Ramos (cell line): ENCODE measurements at regions not wholly inside any gene's neighbourhood (a gene's known extent, or its start where the extent isn't known, plus 50 kb on each side); places are given as distances from the start of the nearest gene placed in this dataset.
"Not testable (repeated sequence)": the region's sequence is repeated elsewhere in the genome, so short reads cannot be mapped to it uniquely, and the experiment has no call there.

ENCODE experiments used
- in situ Hi-C: fragments of 300-500 bp; cut with MboI; formaldehyde crosslinking; loops from one replicate; pipeline ENCODE4 v1.14.3; 2022; ENCODE audit warnings: low sequenced_read_pairs; ENCODE audit not compliant: unreplicated experiment

DNA sequence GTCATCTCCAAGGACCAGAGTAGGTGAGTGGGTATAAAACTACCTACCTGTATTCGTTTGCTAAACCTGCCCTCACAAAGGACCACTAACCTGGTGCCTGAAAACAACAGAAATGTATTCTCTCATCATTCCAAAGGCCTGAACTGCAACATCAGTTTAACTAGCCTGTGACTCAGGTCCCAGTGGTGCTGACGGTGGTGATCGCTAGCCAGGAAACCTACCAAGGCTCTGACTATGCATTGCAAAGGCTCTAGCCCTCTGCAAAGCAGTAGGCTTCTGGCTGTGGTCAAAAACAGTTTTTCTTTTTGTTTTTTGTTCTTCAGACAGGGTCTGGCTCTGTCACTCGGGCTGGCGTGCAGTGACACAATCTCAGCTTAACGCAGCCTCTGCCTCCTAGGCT lies 107.5 kb downstream of the NPTX2 start:
- in situ Hi-C loops, result no loop called here

DNA sequence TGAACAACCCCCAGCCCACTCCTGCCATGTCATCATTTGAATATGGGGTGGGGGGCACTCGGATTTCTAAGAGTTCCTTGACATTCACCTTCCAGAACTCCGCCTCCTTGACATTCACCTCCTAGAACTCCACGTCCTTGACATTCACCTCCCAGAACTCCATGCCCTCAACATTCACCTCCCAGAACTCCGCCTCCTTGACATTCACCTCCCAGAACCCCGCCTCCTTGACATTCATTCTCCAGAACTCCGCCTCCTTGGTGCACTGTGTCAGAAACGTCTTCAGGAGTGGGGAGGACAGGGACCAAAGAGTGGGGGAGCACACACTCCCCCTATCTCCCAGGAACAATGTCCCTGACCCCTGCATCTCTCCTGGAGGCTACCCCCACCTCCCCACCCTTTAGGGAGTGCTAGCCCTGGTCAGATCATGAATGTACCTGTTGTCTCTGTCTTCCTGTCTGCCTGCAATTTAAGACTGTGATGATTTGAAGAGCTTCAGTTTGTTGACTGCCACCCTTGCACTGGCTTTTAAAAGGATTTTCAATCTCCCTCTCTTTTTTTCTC lies 110.1 kb downstream of the NPTX2 start:
- in situ Hi-C loops, result no loop called here

DNA sequence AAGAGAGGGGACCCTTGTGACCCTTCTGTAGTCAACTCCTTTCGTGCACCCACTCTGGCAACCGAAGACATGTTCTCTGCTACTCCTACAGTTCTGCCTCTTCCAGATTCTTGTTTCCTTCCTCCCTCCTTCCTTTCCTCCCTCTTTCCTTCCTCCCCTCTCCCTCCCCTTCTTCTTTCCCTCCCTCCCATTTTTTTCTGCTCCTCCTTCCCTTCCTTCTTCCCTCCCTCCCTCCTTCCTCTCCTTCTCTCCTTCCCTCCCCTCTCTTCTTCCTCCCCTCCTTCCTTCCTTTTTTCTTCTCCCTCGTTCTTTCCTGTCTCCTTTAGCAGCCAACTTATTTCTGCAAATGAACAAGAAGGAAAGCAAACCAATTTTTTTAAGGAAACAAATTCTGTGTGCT lies 111.5 kb downstream of the NPTX2 start:
- in situ Hi-C loops, result no loop called here

GRCh38 chr7:98729121-98729520 lies 112.0 kb downstream of the NPTX2 start:
- in situ Hi-C loops, result no loop called here

GRCh38 chr7:98730326-98730725 lies 113.2 kb downstream of the NPTX2 start:
- in situ Hi-C loops, result no loop called here

- in situ Hi-C loops, result no loop called here
These were observed 114.6 kb downstream of the NPTX2 start for GRCh38 chr7:98731651-98732050.

DNA sequence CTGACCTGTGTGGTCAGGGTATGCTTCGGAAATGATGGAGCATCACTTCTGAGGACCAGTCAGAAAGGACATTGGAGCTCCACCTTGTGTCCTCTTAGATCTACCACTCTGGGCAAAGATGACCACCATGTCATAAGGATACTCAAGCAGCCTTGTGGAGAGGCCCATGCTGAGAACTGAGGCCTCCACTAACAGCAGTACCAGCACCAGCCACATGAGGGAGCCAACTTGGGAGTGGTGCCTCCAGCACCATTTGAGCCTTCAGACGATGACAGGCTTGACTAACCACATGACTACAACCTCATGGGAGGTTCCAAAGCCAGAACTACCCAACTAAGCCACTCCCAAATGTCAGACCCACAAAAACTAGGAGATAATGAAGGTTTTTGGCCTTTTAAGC lies 116.0 kb downstream of the NPTX2 start:
- in situ Hi-C loops, result no loop called here

DNA sequence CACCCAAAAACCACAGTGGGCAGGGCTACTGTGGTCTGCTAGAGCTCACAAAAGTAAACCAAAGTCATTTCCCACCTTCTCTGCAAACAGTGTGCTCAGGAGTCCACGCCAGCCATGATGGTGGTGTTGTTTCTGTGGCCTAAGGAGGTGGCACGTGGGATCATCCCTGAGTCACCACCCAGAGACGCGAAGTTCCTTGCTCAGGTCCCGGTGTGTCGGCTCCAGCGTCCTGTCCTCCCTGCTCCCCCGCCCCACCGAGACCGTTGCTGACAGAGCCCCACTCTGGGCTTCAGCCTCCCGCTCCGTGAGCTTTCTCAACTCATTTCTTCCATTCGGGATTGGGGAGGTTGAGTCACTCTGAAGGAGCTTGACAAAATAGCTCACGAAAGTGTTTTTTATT lies 118.7 kb downstream of the NPTX2 start:
- in situ Hi-C loops, result no loop called here

DNA sequence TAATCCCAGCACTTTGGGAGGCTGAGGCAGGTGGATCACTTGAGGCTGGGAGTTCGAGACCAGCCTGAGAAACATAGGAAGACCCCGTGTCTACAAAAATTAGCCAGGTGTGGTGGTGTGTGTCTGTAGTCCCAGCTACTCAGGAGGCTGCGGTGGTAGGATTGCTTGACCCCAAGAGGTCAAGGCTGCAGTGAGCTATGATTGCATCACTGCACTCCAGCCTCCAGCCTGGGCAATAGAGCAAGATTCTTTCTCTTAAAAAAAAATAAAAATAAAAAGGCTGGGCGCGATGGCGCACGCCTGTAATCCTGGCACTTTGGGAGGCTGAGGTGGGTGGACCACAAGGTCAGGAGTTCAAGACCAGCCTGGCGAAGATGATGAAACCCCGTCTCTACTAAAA lies 119.4 kb downstream of the NPTX2 start:
- in situ Hi-C loops, result not testable (repeated sequence)

GRCh38 chr7:98737176-98737575 lies 120.1 kb downstream of the NPTX2 start:
- in situ Hi-C loops, result no loop called here

DNA sequence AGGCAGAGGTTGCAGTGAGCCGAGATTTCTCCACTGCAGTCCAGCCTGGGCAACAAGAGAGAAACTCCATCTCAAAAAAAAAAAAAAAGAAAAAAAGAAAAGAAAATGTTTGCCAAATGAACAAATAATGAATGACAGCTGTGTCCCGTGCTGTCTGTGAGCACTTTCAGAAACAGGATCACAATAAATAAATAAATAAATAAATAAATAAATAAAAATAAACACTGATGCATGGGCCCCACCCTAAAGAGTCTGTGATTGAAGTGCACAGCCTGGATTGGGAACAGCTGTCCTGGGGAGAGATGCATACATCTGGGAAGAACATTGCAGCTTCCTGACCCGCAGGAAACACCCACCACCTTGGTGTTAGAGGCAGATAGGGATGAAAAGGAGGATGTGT lies 123.6 kb downstream of the NPTX2 start:
- in situ Hi-C loops, result no loop called here

DNA sequence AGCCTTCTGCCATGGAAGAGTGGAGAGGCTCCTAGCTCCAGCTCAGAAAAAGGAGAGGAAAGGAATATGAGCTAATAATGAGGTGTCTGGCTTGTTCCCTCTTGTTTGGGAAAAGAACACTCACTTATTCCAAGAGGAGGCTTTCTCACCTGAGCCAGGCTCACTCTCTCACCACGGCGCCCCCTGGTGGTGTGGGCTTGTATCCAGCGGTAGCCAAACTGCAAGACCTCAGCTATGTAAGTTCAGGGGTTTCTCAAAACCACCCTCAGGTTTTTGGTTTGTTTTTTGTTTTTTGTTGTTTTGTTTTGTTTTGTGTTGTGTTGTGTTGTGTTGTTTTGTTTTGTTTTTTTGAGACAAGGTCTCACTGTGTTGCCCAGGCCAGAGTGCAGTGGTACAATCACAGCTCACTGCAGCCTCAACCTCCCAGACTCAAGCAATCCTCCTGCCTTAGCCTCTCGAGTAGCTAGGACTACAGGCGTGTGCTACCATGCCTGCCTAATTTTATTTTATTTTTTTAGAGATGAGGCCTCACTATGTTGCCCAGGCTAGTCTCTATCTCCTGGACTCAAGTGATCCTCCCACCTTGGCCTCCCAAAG lies 124.0 kb downstream of the TMEM130 start:
- in situ Hi-C loops, result loop anchor here (5.0 kb wide), 1 partner anchor 314 kb away; no protein-coding TSS in a partner anchor

- in situ Hi-C loops, result loop anchor here (5.0 kb wide), 1 partner anchor 316 kb away; no protein-coding TSS in a partner anchor
These were observed 121.7 kb downstream of the TMEM130 start for GRCh38 chr7:98748090-98748489.

DNA sequence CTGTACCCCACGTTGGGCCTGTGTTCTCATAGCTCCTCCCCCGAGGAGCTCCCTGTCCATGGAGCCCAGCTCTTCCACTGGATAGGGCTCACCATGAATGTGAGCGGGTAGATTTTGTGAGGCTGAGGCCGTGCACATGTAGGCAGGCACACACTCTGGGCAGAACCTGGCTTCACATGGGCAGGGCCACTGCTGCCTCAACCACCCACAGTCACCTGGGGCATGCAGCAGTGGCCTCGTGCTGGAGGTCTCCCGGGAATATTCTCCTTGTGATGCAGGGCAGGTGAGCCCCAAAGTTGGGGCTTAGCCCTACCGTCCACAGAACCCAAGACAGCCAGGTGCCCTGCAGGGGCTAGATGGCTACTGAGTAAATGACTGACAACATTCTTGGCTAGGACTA lies 116.6 kb downstream of the TMEM130 start:
- in situ Hi-C loops, result no loop called here

- in situ Hi-C loops, result no loop called here
These were observed 115.8 kb downstream of the TMEM130 start for GRCh38 chr7:98753989-98754479.

DNA sequence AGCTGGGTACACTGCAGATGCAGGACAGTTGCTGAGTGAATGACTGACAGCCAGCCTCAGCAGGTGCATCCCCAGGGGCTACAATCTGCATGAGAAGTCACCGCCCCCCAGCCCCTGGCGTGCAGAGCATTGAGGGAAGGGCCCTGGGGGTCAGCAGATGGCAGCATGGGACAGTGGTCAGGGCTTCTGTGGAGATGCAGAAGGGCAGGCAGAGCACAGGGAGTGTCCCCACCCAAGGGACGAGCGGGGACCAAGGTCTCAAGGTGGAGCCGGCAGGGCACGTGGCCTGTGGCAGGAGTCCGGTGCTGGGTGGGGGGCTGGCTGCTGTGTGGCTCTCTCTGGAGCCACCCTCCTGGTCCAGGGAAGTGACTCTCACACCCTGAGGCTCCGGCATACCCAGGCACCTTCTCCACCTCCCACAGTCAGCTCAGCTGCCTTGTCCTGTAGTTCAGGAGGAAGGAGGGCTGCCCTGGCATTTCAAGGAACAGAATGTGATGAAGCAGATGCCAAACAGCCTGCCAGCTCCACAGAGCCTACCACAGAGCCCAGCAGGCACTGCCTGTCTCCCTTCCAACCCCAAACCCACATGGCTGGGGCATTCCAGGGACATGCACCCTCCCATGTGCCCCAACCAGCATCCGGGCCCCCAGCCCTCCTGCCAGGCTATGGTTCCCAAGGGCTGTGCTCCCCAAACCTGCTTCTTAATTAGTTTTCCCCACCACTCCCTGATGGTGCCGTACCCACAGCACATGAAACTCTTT lies 114.5 kb downstream of the TMEM130 start:
- in situ Hi-C loops, result no loop called here

GRCh38 chr7:98758157-98758556 lies 111.7 kb downstream of the TMEM130 start:
- in situ Hi-C loops, result no loop called here

GRCh38 chr7:98760201-98760651 lies 109.6 kb downstream of the TMEM130 start:
- in situ Hi-C loops, result no loop called here

- in situ Hi-C loops, result no loop called here
These were observed 108.6 kb downstream of the TMEM130 start for GRCh38 chr7:98761225-98761624.

DNA sequence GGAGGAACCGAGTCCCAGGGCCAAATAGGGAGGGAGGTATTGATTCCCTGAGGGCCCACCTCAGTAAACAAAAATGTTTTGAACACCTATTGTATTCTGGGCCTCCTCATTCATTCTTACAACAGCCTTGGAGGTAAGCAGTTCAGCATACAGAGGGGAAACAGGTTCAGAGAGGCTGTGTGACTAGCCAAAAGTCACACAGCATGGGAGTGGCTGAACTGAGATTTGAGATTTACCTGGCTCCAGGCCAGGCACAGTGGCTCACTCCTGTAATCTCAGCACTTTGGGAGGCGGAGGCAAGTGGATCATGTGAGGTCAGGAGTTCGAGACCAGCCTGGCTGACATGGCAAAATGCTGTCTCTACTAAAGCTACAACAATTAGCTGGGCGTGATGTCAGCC lies 107.2 kb downstream of the TMEM130 start:
- in situ Hi-C loops, result no loop called here

DNA sequence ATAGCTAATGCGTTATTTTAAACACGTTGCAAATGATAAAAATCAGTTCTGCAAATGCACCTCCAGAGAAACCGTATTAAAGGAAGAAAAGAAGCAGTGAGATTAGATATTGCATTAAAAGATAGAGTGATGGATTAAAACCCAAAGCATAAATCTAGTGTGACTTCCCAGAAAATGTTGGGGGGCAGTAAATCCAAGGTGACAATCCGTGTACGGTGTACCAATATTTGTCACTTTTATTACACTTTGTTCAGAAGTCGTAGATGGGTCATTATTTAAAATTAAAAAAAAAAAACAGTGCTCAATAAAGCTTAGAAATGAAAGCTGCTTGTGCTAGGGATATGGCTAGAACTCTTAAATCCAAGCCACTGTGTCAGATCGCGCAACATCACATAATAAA lies 106.4 kb downstream of the TMEM130 start:
- in situ Hi-C loops, result no loop called here
